Endothelial cell of umbilical vein (primary cell): ENCODE measurements at regions not wholly inside any gene's neighbourhood (a gene's known extent, or its start where the extent isn't known, plus 50 kb on each side); places are given as distances from the start of the nearest gene placed in this dataset.

Experiments
- BruUV-seq: library from RNA; stranded (reverse); fragments of 400-500 nt; replicated peaks from 2 replicates; lab custom pipeline; 2021; lab: Mats Ljungman, UMichigan
- CTCF ChIA-PET: fragments of 300-600, 350-600 bp; sonication (Branson Sonifier 250); formaldehyde crosslinking; loops from one replicate; lab custom pipeline; 2021; ENCODE audit warnings: antibody characterized with exemption, inconsistent platforms; lab: Charles Lee
- POLR2A ChIA-PET: fragments of 300-600, 350-600 bp; sonication (Branson Sonifier 250); formaldehyde crosslinking; loops from one replicate; lab custom pipeline; 2021; ENCODE audit warnings: antibody characterized with exemption, inconsistent platforms; lab: Charles Lee
- DNase-seq: peaks from one replicate; pipeline ENCODE4 v3.0.0-alpha.2; 2011; ENCODE audit warnings: low read depth, low spot score
- FAIRE-seq: peaks from 2 replicates; lab custom pipeline; 2011; peaks lifted over from hg19 to GRCh38; lab: Jason Lieb, UNC
- H2AFZ ChIP-seq: 2 replicates; pipeline ENCODE4 v1.6.0; 2012; ENCODE audit warnings: low read depth, low read length, control low read depth, inconsistent platforms
- H3K27ac ChIP-seq: 2 replicates; pipeline ENCODE4 v1.5.1; 2011; ENCODE audit warnings: low read depth, mild to moderate bottlenecking, control low read depth, low read length, moderate library complexity; ENCODE audit not compliant: insufficient read depth
- H3K27me3 ChIP-seq, 2 experiments: 2 replicates each; pipeline versions ENCODE4 v1.6.0 to v1.6.1; 2011; ENCODE audit warnings: low read length in 2 of 2, mixed read lengths in 1 of 2; ENCODE audit not compliant: control insufficient read depth in 2 of 2, insufficient read depth in 2 of 2
- H3K36me3 ChIP-seq, 2 experiments: 2 replicates in 1 of 2; 3 replicates in 1 of 2; pipeline ENCODE4 v1.5.1; 2011; ENCODE audit warnings: low read length in 2 of 2, mild to moderate bottlenecking in 1 of 2, moderate library complexity in 1 of 2; ENCODE audit not compliant: control insufficient read depth in 2 of 2, insufficient read depth in 2 of 2; ENCODE audit errors: extremely low read depth in 1 of 2
- H3K4me1 ChIP-seq: 3 replicates; pipeline ENCODE4 v1.5.1; 2011; ENCODE audit warnings: mild to moderate bottlenecking, low read length; ENCODE audit not compliant: control insufficient read depth, insufficient read depth; ENCODE audit errors: extremely low read depth
- H3K4me2 ChIP-seq: 2 replicates; pipeline ENCODE4 v1.6.1; 2011; ENCODE audit warnings: low read length, control low read depth, mixed read lengths; ENCODE audit not compliant: insufficient read depth
- H3K4me3 ChIP-seq, 3 experiments: fragments of 200-600 bp in 1 of 3; sonication (generic), shearing (Covaris generic) in 1 of 3; replicated peaks in 1 of 3; 2 replicates each; pipeline ENCODE4 v1.5.1; 2011 to 2016; ENCODE audit warnings: control low read depth in 3 of 3, low read length in 3 of 3, mild to moderate bottlenecking in 2 of 3, inconsistent platforms in 1 of 3, low read depth in 1 of 3, moderate library complexity in 1 of 3; ENCODE audit not compliant: insufficient read depth in 1 of 3
- H3K79me2 ChIP-seq: 2 replicates; pipeline ENCODE4 v1.6.0; 2012; ENCODE audit warnings: low read length, inconsistent platforms; ENCODE audit not compliant: control insufficient read depth, insufficient read depth
- H3K9ac ChIP-seq: replicated peaks from 2 replicates; pipeline ENCODE3; 2011; ENCODE audit warnings: low read length, control low read depth; ENCODE audit not compliant: insufficient read depth; ENCODE audit errors: extremely low read depth
- H3K9me1 ChIP-seq: replicated peaks from 3 replicates; pipeline ENCODE4 v1.6.0; 2011; ENCODE audit warnings: mild to moderate bottlenecking, low read length; ENCODE audit not compliant: control insufficient read depth, insufficient read depth; ENCODE audit errors: extremely low read depth
- H3K9me3 ChIP-seq: replicated peaks from 2 replicates; pipeline ENCODE4 v1.5.1; 2012; ENCODE audit warnings: low read length, inconsistent platforms; ENCODE audit not compliant: control insufficient read depth, insufficient read depth
- H4K20me1 ChIP-seq: replicated peaks from 2 replicates; pipeline ENCODE3; 2011; ENCODE audit warnings: mild to moderate bottlenecking, low read length; ENCODE audit not compliant: control insufficient read depth, insufficient read depth; ENCODE audit errors: extremely low read depth
- FOS ChIP-seq: IDR thresholded peaks from 2 replicates; pipeline ENCODE4 v1.6.1; 2011; ENCODE audit warnings: mild to moderate bottlenecking, low read length, moderate library complexity, borderline replicate concordance; ENCODE audit not compliant: insufficient read depth
- GATA2 ChIP-seq: IDR thresholded peaks from 2 replicates; pipeline ENCODE4 v1.7.0; 2011; ENCODE audit warnings: low read depth, mild to moderate bottlenecking, moderate library complexity, mixed read lengths, low read length; ENCODE audit not compliant: insufficient read length, insufficient read depth
- JUN ChIP-seq: IDR thresholded peaks from 2 replicates; pipeline ENCODE4 v1.6.1; 2011; ENCODE audit warnings: borderline replicate concordance, low read depth; ENCODE audit not compliant: insufficient read length, insufficient read depth
- MYC ChIP-seq: IDR thresholded peaks from one replicate; pipeline ENCODE4 v1.6.1; 2011; ENCODE audit warnings: mild to moderate bottlenecking, low read depth, low read length
- POLR2A ChIP-seq: IDR thresholded peaks from 2 replicates; pipeline ENCODE4 v1.6.1; 2012; ENCODE audit warnings: low read depth, mild to moderate bottlenecking, control low read depth, low read length
- POLR2AphosphoS5 ChIP-seq: IDR thresholded peaks from 2 replicates; pipeline ENCODE4 v1.6.1; 2012; ENCODE audit warnings: low read depth, mild to moderate bottlenecking, control low read depth, low read length, moderate library complexity; ENCODE audit not compliant: insufficient read depth
- dilution Hi-C: fragments of 300-500 bp; cut with MboI; formaldehyde crosslinking; loops from one replicate; pipeline ENCODE4 v1.15.0; 2019; ENCODE audit warnings: low sequenced_read_pairs; ENCODE audit not compliant: extremely low pct_ligation_motif_present
- intact Hi-C: fragments of 100-400 bp; cut with micrococcal nuclease; formaldehyde crosslinking; loops from one replicate; pipeline ENCODE4 v1.10.0; 2022
- TF ChIP-seq, protein P1 (sequence below): IDR thresholded peaks from 2 replicates; pipeline ENCODE4 v1.6.1; 2011; ENCODE audit not compliant: insufficient read depth, insufficient read length
- TF ChIP-seq, protein P2 (sequence below), 2 donors: IDR thresholded peaks; 1 replicate in 1 of 2; 2 replicates in 1 of 2; pipeline ENCODE4 v1.5.1; 2011; ENCODE audit warnings: low read length in 2 of 2, mild to moderate bottlenecking in 2 of 2, moderate library complexity in 2 of 2, control low read depth in 1 of 2, inconsistent platforms in 1 of 2, low read depth in 1 of 2; ENCODE audit not compliant: insufficient read depth in 1 of 2; ENCODE audit errors: extremely low read depth in 1 of 2

DNA sequence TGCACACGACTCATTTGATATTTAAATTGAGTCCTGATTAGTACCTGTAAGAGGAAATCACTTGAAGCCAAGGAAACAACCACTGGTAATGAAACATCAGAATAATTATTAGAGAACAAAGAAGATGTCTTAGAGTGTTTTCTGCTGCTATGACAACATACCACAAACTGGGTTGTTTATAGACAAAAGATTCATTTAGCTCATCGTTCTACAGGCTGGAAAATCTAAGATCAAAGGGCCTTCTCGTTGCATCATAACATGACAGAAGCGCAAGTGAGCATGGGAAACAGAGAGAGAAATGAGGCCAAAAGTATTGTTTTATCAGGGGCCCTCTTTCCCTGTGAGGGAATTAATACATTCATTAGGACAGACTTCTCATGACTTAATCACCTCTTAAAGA lies 1024.0 kb upstream of the PCDH9 start:
- Histone ChIP-seq H3K79me2 (no peaks in the 10 kb centered on the region), H4K20me1 (no peaks in the 10 kb centered on the region), H3K36me3 (no peaks in the 10 kb centered on the region), H3K27ac (no peak overlapping the region), H3K9me1 (no peaks in the 10 kb centered on the region), H2AFZ (no peak overlapping the region), H3K4me1 (no peaks in the 10 kb centered on the region), H3K27me3 (no peaks in the 10 kb centered on the region), H3K9ac (no peak overlapping the region), H3K4me3 (no peak overlapping the region), H3K9me3 (no peaks in the 10 kb centered on the region), H3K4me2 (no peak overlapping the region)
- POLR2A ChIA-PET = no interaction called here
- TF ChIP-seq FOS = no peak
- TF ChIP-seq, protein P1, sequence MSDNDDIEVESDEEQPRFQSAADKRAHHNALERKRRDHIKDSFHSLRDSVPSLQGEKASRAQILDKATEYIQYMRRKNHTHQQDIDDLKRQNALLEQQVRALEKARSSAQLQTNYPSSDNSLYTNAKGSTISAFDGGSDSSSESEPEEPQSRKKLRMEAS = no peak
- TF ChIP-seq, protein P2, sequence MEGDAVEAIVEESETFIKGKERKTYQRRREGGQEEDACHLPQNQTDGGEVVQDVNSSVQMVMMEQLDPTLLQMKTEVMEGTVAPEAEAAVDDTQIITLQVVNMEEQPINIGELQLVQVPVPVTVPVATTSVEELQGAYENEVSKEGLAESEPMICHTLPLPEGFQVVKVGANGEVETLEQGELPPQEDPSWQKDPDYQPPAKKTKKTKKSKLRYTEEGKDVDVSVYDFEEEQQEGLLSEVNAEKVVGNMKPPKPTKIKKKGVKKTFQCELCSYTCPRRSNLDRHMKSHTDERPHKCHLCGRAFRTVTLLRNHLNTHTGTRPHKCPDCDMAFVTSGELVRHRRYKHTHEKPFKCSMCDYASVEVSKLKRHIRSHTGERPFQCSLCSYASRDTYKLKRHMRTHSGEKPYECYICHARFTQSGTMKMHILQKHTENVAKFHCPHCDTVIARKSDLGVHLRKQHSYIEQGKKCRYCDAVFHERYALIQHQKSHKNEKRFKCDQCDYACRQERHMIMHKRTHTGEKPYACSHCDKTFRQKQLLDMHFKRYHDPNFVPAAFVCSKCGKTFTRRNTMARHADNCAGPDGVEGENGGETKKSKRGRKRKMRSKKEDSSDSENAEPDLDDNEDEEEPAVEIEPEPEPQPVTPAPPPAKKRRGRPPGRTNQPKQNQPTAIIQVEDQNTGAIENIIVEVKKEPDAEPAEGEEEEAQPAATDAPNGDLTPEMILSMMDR (IDR thresholded peaks at IDR 0.05; ENCODE audit: extremely low read depth in 1 of 2, insufficient read depth in 1 of 2, low read depth in 1 of 2, low read length in 2 of 2) = no peak
- TF ChIP-seq POLR2A = no peak
- intact Hi-C loops (no loop called here), dilution Hi-C loops (no loop called here)
- FAIRE-seq (no peak), DNase-seq (no peak)
- CTCF ChIA-PET = no interaction called here
- no TSS peak for BruUV-seq

DNA sequence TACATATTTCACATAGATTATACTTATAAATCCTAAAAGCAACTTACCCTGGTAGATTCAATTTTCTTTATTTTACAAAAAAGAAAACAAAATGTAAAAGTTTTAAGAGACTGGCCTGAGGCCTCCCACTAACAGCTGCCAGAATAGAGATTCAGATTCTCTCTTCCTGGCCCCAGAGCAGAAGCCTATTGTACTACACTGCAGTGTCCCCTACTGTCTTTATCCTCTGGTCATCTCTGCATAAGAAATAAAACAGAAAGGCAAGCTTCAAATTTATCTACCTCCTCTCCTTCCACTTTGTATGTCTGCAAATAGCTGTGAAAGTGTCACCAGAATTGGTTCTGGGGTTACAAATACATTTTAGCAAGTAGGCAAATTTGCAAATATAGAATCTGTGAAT lies 1004.1 kb upstream of the PCDH9 start:
- intact Hi-C loops = no loop called here
- no peak overlapping the region for H2AFZ ChIP-seq
- H3K9ac ChIP-seq = no peak overlapping the region
- H3K36me3 ChIP-seq = no peaks in the 10 kb centered on the region
- H3K4me2 ChIP-seq = no peak overlapping the region
- no peaks in the 10 kb centered on the region for H3K79me2 ChIP-seq
- H4K20me1 ChIP-seq = no peaks in the 10 kb centered on the region
- H3K9me3 ChIP-seq = no peaks in the 10 kb centered on the region
- ChIA-PET POLR2A (no interaction called here), CTCF (no interaction called here)
- H3K4me1 ChIP-seq = no peaks in the 10 kb centered on the region
- DNase-seq = peak; percentile 3
- no peak for TF ChIP-seq POLR2AphosphoS5
- TF ChIP-seq, protein P2 (IDR thresholded peaks at IDR 0.05; ENCODE audit: extremely low read depth in 1 of 2, insufficient read depth in 1 of 2, low read depth in 1 of 2, low read length in 2 of 2) = no peak
- TF ChIP-seq, protein P1 = no peak
- no peak for TF ChIP-seq GATA2
- no peak for TF ChIP-seq JUN
- TF ChIP-seq MYC = no peak
- no peak for TF ChIP-seq FOS
- no peak for TF ChIP-seq POLR2A
- no peaks in the 10 kb centered on the region for H3K27me3 ChIP-seq
- dilution Hi-C loops = no loop called here
- no peak overlapping the region for H3K27ac ChIP-seq
- H3K4me3 ChIP-seq = no peak overlapping the region
- no peaks in the 10 kb centered on the region for H3K9me1 ChIP-seq
- no peak for FAIRE-seq
- no TSS peak for BruUV-seq
